ENCODE measurements at regions not wholly inside any gene's neighbourhood (a gene's known extent, or its start where the extent isn't known, plus 50 kb on each side); places are given as distances from the start of the nearest gene placed in this dataset.

GRCh38 chr6:138032571-138032970 is 74.6 kb downstream of the PERP start:
- TF ChIP-seq ZFX (IDR thresholded peaks at IDR 0.05): no peak
- TF ChIP-seq CTCF (conservative IDR thresholded peaks at IDR 0.05): no peak

Data from C4-2B (cell line).